ENCODE measurements at regions not wholly inside any gene's neighbourhood (a gene's known extent, or its start where the extent isn't known, plus 50 kb on each side); places are given as distances from the start of the nearest gene placed in this dataset.
"Not testable (repeated sequence)": the region's sequence is repeated elsewhere in the genome, so short reads cannot be mapped to it uniquely, and the experiment has no call there.

DNA sequence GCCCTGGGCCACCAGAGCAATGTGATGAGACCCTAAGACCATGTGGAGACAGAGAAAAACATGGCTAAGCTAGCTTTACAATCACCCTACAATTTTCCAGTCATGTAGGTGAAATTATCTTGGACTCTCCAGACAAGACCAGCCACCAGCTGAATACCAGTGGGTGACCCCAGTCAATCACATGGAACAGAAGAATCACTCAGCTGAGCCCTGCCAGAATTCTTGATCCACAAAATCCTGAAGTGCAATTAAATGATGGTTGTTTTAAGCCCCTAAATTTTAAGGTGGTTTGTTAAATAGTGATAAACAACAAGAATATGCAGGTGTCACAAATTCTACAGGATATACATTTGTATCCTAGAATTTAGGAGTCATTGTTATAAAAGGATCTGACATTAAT is 69.5 kb upstream of the SMIM15 start:
- TF ChIP-seq, protein P1, sequence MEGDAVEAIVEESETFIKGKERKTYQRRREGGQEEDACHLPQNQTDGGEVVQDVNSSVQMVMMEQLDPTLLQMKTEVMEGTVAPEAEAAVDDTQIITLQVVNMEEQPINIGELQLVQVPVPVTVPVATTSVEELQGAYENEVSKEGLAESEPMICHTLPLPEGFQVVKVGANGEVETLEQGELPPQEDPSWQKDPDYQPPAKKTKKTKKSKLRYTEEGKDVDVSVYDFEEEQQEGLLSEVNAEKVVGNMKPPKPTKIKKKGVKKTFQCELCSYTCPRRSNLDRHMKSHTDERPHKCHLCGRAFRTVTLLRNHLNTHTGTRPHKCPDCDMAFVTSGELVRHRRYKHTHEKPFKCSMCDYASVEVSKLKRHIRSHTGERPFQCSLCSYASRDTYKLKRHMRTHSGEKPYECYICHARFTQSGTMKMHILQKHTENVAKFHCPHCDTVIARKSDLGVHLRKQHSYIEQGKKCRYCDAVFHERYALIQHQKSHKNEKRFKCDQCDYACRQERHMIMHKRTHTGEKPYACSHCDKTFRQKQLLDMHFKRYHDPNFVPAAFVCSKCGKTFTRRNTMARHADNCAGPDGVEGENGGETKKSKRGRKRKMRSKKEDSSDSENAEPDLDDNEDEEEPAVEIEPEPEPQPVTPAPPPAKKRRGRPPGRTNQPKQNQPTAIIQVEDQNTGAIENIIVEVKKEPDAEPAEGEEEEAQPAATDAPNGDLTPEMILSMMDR (IDR thresholded peaks at IDR 0.05; ENCODE audit: insufficient read depth, low read depth, low read length, missing control alignments) = no peak
- DNase-seq (ENCODE audit: low read depth) = no peak
- H3K4me3 ChIP-seq (ENCODE audit: low read depth, low read length) = no peak overlapping the region

DNA sequence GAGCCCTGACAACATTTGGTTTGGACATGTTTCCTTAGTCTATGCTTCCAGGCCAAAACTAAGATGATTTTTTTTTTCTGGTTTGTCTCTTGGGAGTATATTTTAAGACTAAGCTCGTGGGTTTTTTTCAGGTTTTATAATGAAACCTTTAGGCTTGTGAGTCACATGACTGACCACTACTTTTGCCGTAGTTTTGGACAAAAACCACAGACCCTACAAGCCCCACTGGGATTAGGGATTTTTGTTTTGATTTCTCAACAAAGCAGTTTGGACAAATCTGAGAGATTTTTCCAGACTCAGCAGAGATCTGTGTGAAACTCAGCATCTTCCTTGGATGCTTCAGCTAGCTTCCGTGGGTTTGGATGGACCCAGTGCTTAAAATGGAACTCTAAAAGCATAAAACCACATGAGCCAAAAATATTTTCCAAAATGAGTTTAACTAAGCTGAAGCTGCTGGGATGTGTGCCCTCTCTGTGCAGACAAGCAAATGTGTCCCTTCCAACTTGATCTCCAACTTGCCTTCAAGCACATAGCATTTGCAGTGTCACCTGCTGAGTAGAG is 70.3 kb upstream of the SMIM15 start:
- no peak for DNase-seq (ENCODE audit: low read depth)
- TF ChIP-seq, protein P1 (IDR thresholded peaks at IDR 0.05; ENCODE audit: insufficient read depth, low read depth, low read length, missing control alignments) = no peak

DNA sequence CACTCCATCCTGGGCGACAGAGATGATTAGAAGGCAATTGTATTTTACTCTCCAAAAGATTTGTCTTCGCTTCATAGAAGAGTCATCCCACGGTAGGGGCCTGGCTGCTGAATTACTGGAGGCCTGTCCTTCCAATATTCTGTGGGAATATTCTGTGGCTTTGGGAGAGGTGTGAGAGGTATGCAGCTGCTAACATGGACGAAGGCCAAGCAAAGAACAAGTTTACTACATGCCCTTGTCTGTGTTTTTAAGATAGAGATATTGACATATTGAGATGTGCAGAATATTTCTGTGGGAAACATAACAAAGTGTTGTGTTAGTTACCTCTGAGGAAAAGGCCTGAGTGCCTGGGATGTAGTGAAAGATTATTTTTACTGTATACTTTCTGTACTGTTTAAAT is 71.8 kb upstream of the SMIM15 start:
- TF ChIP-seq, protein P1 (IDR thresholded peaks at IDR 0.05; ENCODE audit: insufficient read depth, low read depth, low read length, missing control alignments) = no peak
- H3K4me3 ChIP-seq (ENCODE audit: low read depth, low read length) = no peak overlapping the region
- DNase-seq (ENCODE audit: low read depth) = no peak

More for the DNA sequence above, 70.3 kb upstream of the SMIM15 start:
- H3K4me3 ChIP-seq (ENCODE audit: low read depth, low read length) = no peak overlapping the region

DNA sequence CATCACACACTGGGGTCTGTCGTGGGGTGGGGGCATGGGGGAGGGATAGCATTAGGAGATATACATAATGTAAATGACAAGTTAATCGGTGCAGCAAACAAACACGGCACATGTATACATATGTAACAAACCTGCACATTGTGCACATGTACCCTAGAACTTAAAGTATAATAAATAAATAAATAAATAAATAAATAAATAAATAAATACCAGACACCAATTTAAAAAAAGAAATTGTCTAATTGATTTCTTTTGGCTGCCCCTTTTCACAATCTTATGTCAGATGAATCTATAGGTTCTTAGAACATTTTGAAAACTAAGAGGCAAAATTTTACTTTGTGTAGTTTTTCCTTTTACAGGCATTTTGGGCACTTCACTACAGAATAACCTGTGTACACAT is 74.4 kb upstream of the SMIM15 start:
- DNase-seq (ENCODE audit: low read depth); H3K4me3 ChIP-seq (ENCODE audit: low read depth, low read length): not testable (repeated sequence)

DNA sequence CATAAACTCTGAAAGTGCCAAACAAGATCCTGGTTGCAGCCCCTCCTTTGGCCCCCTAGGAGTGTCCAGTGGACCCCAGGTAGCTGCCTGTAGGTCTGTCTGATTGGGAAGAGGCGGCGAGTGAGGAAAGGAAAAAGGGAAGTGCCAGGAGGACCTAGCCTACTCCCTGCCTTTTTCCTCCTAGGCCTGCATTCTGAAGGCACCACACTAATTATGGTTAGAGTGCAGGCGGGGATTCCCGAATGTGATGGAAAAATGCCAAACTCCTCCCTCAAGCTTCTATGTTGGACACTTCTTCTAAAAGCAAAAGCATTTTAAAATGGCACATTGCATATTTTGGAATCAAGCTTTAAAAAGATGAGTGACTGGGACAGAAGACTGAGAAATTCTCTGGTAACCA is 83.2 kb upstream of the SMIM15 start:
- TF ChIP-seq, protein P1 (IDR thresholded peaks at IDR 0.05; ENCODE audit: insufficient read depth, low read depth, low read length, missing control alignments) = no peak
- no peak for DNase-seq (ENCODE audit: low read depth)
- no peak overlapping the region for H3K4me3 ChIP-seq (ENCODE audit: low read depth, low read length)

DNA sequence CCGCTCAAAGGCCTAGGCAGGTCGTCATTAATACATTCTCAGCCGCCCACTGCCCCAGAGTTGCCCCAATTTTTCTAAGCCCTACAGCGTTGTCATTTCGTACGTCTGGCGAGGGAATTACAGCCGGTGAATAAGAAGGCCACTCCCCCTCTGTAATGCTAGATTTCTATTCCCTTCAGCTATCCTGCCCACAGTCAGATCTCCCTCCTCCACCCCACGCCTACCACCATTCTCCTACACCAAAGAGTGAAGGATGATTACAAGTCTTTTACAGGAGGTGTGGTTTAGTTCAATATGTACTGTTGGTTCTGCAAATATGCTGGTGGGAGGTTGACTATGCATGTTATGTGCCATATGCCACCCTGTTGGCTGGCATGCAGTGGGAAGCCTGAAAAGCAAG is 83.7 kb upstream of the SMIM15 start:
- TF ChIP-seq, protein P1 (IDR thresholded peaks at IDR 0.05; ENCODE audit: insufficient read depth, low read depth, low read length, missing control alignments) = no peak
- H3K4me3 ChIP-seq (ENCODE audit: low read depth, low read length) = no peak overlapping the region
- no peak for DNase-seq (ENCODE audit: low read depth)

DNA sequence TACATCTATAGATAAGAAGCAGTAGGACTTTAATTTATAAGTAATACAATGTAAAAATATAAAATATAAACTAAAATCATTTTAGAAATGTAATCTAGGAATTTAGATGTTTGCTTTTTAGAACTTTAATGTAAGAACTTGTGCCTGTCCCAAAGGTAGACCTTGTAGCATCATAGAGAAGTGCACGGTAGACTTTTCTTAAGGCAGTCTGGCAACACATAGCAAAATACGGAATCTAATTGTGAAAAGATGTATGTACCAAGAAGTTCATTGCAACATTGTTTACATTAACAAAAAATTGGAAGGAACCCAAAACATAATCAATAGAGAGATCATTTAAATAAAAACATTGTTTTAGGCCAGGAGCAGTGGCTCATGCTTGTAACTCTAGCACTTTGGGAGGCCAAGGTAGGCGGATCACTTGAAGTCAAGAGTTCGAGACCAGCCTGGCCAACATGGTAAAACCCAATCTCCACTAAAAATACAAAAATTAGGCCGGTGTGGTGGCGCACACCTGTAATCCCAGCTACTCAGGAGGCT is 84.6 kb upstream of the SMIM15 start:
- TF ChIP-seq, protein P1 (IDR thresholded peaks at IDR 0.05; ENCODE audit: insufficient read depth, low read depth, low read length, missing control alignments) = no peak
- DNase-seq (ENCODE audit: low read depth) = no peak
- H3K4me3 ChIP-seq (ENCODE audit: low read depth, low read length) = no peak overlapping the region
